Stimulated activated CD8-positive, alpha-beta memory T cell treated with anti-CD3 and anti-CD28 coated beads, Interleukin-7, amount 100 ng/mL, for 4 hours (primary cell): ENCODE measurements at regions not wholly inside any gene's neighbourhood (a gene's known extent, or its start where the extent isn't known, plus 50 kb on each side); places are given as distances from the start of the nearest gene placed in this dataset.

Experiments
- DNase-seq, 2 donors: peaks; one replicate each; pipeline ENCODE4 v3.0.0-alpha.2; 2020; ENCODE audit warnings: low read depth in 2 of 2

DNA sequence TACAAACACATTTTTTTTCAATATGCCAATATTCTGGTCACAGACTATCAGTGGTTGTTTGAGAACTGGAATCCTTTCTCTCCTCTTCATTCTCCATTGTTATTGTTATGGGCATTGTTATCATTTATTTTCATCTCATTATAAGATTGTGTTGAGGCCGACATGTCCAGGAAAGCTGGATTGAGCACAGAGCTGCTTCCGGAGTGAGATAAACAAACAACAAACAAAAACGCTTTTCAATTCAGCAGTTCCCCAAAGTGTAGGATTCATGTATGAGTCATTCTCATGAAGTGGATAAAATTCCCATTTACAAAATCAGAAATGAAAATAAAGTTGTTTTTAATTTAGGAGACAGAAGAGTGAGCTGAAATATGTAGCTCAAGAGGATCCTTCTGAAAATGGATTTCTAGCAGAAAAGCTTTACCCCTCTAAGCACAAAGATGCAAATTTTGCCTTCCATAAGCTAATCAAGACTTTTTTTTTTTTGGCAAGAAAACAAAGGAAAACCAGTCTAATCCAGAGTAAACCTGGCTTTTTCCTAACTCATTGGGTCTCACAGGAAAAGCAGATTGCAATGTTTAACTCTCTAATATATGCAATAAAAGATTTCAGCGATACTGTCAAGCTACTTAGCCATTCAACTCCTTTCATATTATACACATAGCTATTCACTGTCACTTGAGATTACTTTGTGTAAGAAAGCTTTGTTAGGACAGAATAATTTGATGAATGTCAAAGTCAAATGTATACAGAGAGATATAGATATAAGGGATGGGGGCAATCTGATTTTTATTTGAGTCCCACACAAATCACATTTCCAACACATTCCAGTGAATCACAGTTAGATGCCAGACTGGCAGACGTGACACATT, 1441.7 kb upstream of the CELF4 start:
- no peak for DNase-seq

DNA sequence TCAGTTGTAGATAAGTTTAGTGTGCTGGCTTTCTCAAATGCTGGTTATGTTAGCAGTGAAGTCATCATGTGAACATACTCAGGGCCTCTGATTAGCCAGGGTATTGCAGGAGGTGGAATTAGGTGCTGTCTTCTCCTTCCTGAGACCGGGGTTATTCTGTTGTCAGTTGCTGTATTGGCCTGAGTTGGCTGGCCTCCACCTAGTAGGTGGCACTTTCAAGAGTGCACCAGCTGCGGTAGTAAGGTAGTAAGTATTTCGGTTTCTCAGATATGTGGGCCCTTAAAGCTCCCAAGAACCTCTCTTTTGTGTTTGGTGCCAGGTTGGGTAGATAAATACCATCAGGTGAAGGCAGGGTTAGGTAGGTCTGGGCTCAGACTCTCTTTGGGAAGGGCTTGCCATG, 1430.5 kb upstream of the CELF4 start:
- DNase-seq = no peak

DNA sequence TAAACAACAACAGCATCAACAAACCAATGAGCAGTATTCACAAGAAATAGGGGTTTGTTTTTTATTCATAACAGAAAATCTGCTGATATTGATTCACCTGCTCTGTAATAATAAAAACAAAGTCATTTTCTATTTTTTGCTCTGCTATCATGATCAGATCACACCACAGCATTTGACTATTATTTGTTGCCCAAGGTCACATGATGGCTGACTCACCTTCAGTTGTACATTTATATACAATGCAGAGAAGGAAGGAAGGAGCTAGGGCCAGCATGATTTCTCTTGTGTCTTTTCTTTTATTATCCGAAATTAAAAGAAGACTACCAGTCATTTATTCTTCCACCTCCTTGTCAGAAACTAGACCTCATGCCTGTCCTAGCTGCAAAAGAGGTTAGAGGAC, 1427.7 kb upstream of the CELF4 start:
- no peak for DNase-seq

DNA sequence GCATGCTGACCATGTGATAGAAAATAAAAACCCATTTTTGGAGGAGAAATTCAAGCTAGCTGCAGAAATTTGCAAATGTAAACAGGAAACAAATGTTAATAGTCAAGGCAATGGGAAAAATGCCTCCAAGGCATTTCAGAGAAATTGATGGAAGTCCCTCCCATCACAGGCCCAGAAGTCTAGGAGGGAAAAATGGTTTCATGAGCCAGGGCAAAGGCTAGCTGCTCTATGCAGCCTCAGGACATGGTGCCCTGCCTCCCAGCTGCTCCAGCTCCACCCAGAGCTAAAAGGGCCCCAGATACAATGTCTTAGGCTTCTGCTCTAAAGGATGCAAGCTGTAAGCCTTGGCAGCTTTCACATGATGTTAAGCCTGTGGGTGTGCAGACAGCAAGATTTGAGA, 1419.4 kb upstream of the CELF4 start:
- DNase-seq = no peak

DNA sequence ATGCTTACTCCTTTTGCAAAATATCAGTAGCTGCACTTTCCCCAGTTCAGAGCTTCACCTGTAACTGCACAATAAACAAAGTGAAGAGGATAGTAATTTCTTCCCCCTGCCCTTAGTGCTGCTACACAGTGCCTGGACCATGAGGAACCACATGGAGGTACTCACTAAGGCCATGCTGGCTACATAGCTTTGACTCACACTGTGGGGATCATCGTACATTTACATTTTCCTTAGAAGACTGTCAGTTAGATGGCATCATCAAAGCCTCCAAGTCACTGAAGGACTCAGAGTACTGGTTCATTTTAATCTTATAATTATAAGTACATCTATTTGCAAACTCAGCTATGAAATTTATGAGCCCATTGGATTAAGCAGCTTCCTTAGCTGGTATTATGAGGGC, 1416.5 kb upstream of the CELF4 start:
- no peak for DNase-seq

DNA sequence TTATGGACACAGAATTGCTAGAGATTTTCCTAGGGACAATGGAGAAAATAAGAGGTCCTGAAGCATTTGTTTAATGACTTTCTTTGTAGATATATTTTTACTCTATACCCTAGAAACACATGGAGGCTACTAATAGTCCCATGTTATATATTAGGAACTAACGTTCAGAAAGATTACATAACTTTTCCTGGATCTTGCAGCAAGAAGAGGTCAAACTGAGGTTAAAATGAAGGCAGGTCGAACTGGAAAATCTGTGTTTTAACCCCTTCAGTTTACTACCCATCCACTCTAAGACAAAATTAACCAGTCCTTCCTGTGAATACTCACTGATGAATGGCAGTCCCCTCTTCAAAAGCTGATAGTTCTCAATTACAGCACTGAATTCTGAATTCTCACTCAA, 1415.8 kb upstream of the CELF4 start:
- DNase-seq = no peak

DNA sequence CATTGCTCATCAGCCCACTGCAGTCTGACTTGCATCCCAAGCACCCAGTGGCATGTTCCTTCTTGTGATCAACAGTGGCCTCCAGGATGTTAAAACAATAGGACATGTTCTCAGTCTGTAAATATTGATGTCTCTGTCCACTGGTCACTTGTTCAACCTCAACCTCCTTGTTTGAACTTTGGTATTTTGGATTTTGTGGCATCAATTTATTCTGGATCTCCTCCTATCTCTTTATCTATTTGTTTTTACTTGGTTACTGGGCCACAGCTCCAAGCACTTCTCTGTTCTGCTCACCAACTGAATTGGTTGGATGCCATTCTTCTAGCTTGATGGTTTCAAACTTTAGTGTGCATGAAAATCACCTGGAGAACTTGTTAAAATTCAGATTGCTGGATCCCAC, 1414.8 kb upstream of the CELF4 start:
- no peak for DNase-seq

DNA sequence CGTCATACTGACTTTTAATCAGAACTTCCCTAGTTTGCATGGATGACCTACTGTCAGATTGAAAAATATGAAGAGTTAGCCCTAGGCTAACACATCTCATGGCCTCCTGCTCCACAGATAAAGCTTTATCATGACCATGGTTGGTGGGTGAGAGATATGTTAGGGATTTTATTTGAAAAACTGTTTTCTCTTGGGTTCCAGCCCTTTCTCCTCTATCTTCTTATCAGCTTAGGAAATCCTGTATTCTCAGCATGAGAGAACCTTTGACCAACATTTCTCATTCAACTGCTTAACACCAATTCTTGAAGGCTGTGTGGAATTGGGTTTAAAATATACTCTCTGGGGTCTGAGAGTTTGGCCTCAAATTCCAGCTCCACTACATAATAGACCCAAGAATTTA, 1407.0 kb upstream of the CELF4 start:
- no peak for DNase-seq

DNA sequence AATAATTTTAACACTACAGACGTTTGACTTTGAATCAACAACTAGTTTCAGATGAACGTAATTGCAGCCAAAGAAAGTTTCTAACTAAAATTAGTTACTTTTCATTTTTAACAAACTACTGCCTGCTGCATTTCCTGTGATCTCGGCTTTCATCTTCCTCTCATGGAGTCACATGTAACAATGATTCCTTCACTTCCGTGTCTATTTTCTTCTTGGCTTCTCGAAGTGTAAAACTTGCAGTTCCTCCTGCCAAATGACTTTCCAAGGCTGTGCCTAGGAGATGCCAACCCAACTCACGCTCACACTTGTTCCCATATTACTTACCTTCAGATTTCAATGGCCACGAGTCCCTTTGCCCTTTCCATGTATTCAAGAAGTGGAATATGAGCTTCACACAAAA, 1406.3 kb upstream of the CELF4 start:
- DNase-seq = no peak

DNA sequence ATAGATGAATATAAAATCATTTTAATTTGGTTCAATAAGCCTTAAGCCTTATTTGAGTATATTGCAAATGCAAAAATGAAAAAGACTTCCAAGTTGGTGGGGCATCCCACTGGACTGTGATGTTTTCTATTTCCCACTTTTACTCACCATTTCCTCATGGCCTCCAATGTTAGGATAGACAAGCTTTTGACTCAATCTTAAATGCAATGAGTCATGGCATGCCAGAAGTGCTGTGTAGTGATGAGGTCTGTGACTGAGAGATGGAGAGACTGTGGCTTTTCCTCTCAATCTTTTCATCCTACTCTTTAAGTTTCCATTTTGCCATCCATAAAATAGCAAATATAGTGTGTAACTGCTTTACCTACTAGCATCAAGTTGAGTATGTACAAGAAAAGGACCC, 1401.2 kb upstream of the CELF4 start:
- DNase-seq = no peak

DNA sequence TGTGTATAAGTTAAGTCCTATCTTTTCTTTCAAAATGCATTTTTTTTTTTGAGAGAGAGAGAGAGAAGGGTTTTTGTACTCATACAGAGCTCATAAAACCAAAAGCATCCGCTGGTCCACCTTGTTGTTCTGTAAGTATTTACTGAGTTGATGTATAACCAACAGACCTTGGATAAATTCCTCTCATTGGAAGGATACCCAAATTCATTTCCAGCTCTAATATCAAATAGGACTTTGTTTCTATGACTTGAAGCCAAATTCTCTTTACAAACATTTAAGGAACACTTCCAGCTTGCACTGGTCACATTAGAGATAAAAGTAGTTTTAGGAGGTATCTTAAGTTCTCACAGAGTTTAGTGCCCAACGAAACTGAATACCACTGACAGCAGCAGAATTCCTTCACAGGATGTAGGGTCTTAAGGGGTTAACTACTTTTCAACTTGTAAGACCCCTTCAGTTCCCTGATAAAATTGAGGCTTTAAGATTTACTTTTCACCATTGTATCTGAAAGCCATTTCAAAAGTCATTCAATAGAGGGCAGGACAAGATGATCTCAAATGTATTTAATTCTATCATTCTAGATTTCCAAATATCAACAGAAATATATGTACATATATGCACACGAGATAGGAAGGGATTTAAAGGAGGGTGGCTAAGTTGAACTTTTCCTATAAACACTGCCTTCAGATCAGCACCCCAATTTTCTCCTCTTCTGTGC, 1398.5 kb upstream of the CELF4 start:
- DNase-seq = no peak

DNA sequence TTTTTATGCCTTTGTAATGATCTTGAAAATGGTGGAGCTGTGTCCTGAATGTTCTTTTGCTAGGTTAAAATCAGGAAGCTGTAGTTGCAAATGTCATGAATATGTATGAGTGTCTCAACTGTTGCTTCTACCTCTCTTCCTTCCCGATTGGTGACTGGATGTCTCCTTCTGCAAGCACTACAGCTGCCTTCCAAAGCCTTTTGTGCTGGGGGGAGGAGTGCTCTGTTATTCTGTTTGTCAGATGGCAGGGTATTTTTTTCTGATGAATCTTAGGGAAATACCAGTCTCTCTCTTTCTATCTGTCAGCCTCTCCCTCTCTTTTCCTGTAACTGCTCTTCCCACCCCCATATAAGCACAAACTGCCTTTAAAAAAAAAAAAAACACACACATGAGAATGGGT, 1396.3 kb upstream of the CELF4 start:
- no peak for DNase-seq

DNA sequence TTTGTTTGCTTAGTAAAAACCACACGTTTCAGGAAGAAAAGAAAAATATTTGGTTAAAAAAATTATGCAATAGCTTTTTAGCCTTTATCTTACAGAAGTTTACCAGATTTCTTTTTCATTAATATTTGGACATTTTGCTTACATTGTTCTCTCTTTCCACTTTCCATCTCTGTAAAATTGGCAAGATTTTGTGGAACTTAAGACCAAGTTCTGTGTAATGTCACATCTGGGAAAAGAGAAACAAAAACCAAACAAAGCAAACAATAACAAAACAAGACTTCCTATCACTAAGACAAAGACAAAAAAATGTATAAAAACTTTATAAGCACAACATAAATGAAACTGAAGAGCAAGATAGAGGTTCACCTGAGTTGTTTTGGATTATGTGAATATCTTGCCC, 1392.1 kb upstream of the CELF4 start:
- DNase-seq = no peak

DNA sequence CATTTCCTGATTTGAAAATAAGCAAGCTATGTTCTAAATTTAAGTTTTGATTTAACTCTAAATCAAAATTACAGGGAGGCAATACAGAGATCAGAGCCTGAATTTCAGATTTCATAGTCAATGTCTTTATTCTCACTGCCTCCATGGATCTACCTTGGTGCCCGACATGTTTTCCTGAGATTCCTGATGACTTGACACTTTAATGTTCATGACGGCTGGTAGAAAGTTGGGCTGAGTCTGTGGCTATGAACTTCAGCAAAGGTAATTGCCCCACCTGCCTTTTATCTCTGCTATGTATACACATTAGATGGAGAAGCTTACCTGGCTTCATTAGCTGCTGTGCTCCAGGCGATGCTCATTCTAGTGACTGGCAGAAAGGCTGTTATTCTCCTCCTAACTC, 1390.5 kb upstream of the CELF4 start:
- no peak for DNase-seq

DNA sequence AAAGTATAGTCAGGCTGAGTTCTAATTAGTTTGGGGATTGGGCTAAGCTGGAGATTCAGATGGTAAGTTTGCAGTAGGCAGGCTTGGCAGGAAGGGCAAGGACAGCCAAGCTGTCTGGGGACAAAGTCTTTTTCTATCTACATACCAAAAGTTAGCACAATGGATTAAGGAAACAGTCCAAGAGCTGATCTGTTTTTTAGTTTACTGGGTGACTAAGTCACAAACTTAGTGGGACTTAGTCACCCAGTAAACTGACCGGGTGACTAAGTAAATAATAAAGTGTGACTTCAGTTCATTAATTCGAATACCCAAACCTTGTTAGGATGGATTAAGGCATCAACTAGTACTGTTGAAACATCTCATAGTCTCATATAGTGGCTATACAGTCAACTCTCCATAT, 1386.0 kb upstream of the CELF4 start:
- DNase-seq = no peak

DNA sequence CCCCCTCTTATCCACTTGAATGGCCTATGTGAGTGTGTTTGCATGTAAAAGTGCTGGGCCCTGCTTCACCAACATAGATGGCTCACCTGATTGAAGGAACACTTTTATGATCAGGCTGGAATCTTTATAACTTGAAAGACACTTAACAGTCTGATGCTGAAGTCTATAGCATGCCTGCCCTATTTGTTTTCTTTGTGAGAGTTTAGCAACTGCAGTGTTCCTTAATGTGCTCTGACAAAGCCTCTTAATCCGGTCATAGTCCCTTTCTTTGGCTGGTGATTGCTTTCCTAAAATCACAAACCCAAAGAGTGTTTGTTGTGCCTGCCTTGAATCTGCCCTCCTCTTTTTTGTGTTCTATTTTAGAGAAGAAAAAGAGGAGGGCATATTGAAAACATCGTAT, 1382.8 kb upstream of the CELF4 start:
- DNase-seq = no peak

DNA sequence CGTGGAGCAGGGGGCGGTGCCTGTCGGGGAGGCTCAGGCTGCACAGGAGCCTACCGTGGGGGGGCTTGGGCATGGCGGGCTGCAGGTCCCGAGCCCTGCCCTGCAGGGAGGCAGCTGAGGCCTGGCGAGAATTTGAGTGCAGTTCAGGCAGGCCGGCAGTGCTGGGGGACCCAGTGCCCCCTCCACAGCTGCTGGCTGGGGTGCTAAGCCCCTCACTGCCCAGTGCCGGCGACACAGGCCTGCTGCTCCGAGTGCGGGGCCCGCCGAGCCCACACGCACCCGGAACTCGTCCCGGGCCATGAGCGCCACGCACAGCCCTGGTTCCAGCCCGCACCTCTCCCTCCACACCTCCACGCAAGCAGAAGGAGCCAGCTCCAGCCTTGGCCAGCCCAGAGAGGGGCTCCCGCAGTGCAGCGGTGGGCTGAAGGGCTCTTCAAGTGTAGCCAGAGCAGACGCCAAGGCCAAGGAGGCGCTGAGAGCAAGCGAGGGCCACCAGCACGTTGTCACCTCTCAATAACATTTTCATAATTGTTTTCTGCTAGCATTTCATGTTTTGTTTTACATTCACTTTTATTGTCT, 1378.9 kb upstream of the CELF4 start:
- DNase-seq = no peak

DNA sequence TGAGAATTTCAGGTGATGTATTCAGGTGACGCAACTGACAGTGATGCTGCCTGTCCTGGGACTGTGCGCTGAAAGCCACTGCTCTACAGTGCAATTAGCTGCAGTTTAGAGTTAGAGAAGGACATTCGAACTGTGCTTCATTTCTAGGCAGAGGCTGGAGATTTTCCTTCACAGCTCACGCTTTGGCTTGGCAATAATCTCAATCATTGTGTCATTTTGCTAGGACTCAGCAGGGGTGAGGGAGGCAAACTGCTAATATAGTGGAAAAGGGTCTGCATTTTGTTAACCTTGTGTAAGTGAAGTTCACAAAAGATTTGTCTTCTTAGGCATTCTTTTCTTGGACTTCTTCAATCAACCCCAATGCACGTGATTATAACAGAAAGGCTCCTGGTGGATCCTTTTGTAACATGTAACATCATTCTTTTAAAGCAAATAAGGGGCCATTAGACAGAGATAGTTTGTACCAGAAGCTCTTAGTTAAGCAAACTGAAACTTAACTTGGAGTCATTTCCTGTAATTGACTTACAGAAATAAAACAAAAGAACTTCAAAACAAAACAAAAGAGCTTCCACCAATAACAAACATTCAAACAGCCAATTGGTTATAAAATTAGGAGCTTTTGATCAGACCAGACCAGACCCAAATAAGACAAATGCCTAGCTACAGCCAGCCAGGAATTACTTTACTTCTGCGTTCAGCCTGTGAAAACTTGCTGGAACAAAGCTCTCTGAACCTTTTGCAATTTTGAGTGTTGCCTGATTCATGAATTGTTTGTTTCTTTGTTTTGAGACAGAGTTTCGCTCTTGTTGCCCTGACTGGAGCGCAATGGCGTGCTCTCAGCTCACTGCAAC, 1376.3 kb upstream of the CELF4 start:
- no peak for DNase-seq

DNA sequence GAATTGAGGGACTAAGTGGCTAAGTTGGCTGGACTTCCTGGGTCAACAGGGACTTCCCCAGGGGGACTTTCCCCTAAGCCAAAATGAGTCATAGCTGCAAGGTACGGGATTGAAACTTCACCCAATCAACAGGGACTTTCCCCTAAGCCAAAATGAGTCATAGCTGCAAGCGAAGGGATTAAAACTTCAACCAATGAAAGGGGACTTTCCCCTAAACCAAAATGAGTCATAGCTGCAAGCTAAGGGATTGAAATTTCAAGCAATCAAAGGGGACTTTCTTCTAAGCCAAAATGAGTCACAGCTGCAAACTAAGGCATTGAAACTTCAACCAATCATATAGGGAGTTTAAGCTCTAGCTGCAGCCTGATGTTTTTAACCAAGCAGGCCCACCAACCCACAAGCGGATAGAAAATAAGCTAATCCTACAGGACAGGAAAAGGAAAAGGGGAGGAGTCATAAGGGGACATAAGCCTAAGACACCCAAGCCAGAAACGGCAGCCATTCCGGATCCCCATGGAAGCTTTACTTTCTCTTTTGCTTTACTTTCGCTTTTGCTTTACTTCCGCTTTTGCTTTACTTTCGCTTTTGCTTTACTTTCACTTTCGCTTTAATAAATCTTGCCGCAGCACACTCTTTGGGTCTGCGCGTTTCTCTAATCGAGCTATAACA, 1375.4 kb upstream of the CELF4 start:
- DNase-seq = peak; percentile 7 to 44

DNA sequence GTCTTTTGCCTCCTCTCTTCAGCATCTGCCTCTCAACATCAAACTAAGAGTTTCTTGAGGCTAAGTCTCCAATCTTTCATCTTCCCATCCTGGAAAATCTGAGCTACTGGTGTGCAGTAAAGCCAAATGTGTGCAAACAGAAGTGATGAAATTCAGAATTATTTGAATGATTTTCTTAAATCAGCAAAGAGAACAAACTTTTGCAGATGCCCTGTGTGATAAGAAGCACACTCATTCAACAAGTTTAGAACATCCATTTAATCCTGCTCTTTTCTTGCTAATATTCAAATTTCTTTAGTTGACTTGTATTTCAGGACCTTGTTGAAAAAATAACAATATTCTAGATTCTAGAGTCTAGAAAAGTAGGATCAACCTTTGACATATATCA, 1374.9 kb upstream of the CELF4 start:
- no peak for DNase-seq

DNA sequence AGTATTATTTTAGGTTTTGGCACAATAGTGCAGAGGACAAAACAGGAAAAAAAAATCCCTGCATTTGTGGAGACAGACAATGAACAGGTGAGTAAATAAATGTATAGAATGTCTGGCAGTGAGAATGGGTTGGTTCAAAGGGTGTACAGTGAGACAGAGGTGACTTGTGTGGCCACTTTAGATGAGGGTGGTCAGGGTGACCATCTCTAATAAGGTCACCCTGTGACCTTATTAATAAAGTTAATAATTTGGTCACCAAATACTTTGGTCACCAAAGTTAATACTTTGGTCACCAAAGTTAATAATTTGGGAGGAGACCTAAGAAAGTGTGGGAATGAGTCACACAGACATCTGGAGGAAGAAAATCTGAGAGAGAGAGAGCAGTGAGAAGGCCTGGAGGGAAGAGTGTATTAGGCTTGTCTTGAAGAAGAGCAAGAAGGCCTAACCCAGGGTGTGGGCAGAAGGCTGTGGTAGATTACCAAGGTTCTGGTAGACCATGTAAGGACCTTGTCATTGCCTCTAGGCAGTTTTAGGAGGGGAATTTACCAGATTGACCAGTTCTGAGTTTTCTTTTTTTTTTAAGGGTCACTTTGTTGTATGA, 1368.4 kb upstream of the CELF4 start:
- no peak for DNase-seq
